Activated CD4-positive, CD25-positive, alpha-beta regulatory T cell treated with anti-CD3 and anti-CD28 coated beads, Interleukin-2, amount 50 U/mL, for 72 hours (primary cell): ENCODE measurements at regions not wholly inside any gene's neighbourhood (a gene's known extent, or its start where the extent isn't known, plus 50 kb on each side); places are given as distances from the start of the nearest gene placed in this dataset.

Experiments
- DNase-seq: peaks from one replicate; pipeline ENCODE4 v3.0.0; 2021

- DNase-seq = no peak
Measured at GRCh38 chr3:194075802-194076460, 60.0 kb upstream of the HES1 start.

- no peak for DNase-seq
Measured at GRCh38 chr3:194076475-194076874, 59.5 kb upstream of the HES1 start.

- no peak for DNase-seq
Measured at GRCh38 chr3:194077602-194078001, 58.3 kb upstream of the HES1 start.

GRCh38 chr3:194078045-194078821 lies 57.7 kb upstream of the HES1 start:
- DNase-seq = no peak

- DNase-seq = no peak
Measured at GRCh38 chr3:194079702-194080172, 56.2 kb upstream of the HES1 start.

GRCh38 chr3:194080436-194080835 lies 55.5 kb upstream of the HES1 start:
- no peak for DNase-seq

- DNase-seq = peak; percentile 9
Measured at GRCh38 chr3:194080913-194081800, 54.8 kb upstream of the HES1 start.

GRCh38 chr3:194081826-194082225 lies 54.1 kb upstream of the HES1 start:
- DNase-seq = peak; percentile 12

- no peak for DNase-seq
Measured at GRCh38 chr3:194082743-194083636, 53.0 kb upstream of the HES1 start.

- DNase-seq = no peak
Measured at GRCh38 chr3:194083637-194084224, 52.2 kb upstream of the HES1 start.

GRCh38 chr3:194084284-194084683 lies 51.7 kb upstream of the HES1 start:
- peak; percentile 31 for DNase-seq
